ENCODE measurements at regions not wholly inside any gene's neighbourhood (a gene's known extent, or its start where the extent isn't known, plus 50 kb on each side); places are given as distances from the start of the nearest gene placed in this dataset.

- TF ChIP-seq POLR2A (IDR thresholded peaks at IDR 0.05; ENCODE audit: low read depth, low read length) (no peak), POLR2AphosphoS5 (IDR thresholded peaks at IDR 0.05; ENCODE audit: low read depth, low read length) (no peak)
Observed at GRCh38 chr10:83433705-83434104, 705.6 kb upstream of the GHITM start.
